ENCODE measurements at regions not wholly inside any gene's neighbourhood (a gene's known extent, or its start where the extent isn't known, plus 50 kb on each side); places are given as distances from the start of the nearest gene placed in this dataset.

GRCh38 chr1:58238846-58239245 lies 307.7 kb downstream of the OMA1 start:
- TF ChIP-seq CTCF (IDR thresholded peaks at IDR 0.05): no peak
- no peak for TF ChIP-seq POLR2A (IDR thresholded peaks at IDR 0.05)
- TF ChIP-seq POLR2AphosphoS5 (IDR thresholded peaks at IDR 0.05; ENCODE audit: insufficient read depth in 1 of 2, low read depth in 1 of 2): no peak

All from vagina (tissue), 2 donors.